Thoracic aorta (tissue), 2 donors: ENCODE measurements at regions not wholly inside any gene's neighbourhood (a gene's known extent, or its start where the extent isn't known, plus 50 kb on each side); places are given as distances from the start of the nearest gene placed in this dataset.

ENCODE experiments used
- ATAC-seq: fragments of 150-250 bp; one replicate; pipeline ENCODE4 v1.8.0; 2017; ENCODE audit warnings: low read depth; ENCODE audit not compliant: insufficient number of reproducible peaks, low FRiP score
- DNase-seq: peaks from one replicate; pipeline ENCODE4 v3.0.0-alpha.2; 2020; ENCODE audit warnings: low spot score
- H3K27ac ChIP-seq, 2 donors: fragments of 200-600 bp; sonication (generic); 1 replicate in 1 of 2; 2 replicates in 1 of 2; pipeline ENCODE4 v1.5.1; 2016; ENCODE audit warnings: mild to moderate bottlenecking in 2 of 2, moderate library complexity in 2 of 2
- H3K27me3 ChIP-seq: fragments of 200-600 bp; sonication (generic); replicated peaks from 2 replicates; pipeline ENCODE4 v1.6.0; 2016; ENCODE audit warnings: mild to moderate bottlenecking; ENCODE audit not compliant: insufficient read depth
- H3K36me3 ChIP-seq: fragments of 200-600 bp; sonication (generic); one replicate; pipeline ENCODE4 v1.5.1; 2016
- H3K4me1 ChIP-seq, 2 donors: fragments of 200-600 bp; sonication (generic); 1 replicate in 1 of 2; 2 replicates in 1 of 2; pipeline versions ENCODE4 v1.5.1 to v1.6.0; 2016; ENCODE audit warnings: low read depth in 2 of 2, mild to moderate bottlenecking in 1 of 2; ENCODE audit not compliant: control insufficient read depth in 1 of 2
- H3K4me3 ChIP-seq: fragments of 200-600 bp; sonication (generic); 2 replicates; pipeline ENCODE4 v1.5.1; 2016; ENCODE audit warnings: mild to moderate bottlenecking
- H3K9me3 ChIP-seq: fragments of 200-600 bp; sonication (generic); 2 replicates; pipeline ENCODE4 v1.5.1; 2016
- TF ChIP-seq, protein P1 (sequence below): fragments of 200-600 bp; sonication (generic); IDR thresholded peaks from one replicate; pipeline ENCODE4 v1.5.1; 2019; ENCODE audit warnings: antibody characterized with exemption

DNA sequence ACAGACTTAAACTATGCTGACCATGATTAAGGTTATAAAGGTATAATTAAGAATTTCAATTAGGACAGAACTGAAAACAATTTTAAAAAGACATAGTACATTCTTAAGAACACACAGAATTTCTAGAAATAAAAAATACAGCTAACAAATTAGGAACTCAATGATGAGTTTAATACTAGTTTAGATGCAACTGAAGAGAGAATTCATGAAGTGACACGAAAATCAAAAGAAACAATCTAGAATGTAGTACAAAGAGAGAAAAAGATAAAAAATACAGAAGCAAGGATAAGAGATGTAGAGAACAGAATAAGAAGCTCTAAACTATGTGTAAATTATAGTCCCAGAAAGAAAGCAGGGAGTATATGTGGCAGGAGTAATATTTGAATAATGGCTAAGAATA lies 187.8 kb upstream of the KRR1 start:
- no peak for DNase-seq
- no peak for ATAC-seq
- Histone ChIP-seq H3K4me3 (no peak overlapping the region), H3K4me1 (no peaks in the 10 kb centered on the region), H3K36me3 (no peaks in the 10 kb centered on the region), H3K27me3 (no peaks in the 10 kb centered on the region), H3K27ac (no peak overlapping the region), H3K9me3 (no peaks in the 10 kb centered on the region)
- TF ChIP-seq, protein P1, sequence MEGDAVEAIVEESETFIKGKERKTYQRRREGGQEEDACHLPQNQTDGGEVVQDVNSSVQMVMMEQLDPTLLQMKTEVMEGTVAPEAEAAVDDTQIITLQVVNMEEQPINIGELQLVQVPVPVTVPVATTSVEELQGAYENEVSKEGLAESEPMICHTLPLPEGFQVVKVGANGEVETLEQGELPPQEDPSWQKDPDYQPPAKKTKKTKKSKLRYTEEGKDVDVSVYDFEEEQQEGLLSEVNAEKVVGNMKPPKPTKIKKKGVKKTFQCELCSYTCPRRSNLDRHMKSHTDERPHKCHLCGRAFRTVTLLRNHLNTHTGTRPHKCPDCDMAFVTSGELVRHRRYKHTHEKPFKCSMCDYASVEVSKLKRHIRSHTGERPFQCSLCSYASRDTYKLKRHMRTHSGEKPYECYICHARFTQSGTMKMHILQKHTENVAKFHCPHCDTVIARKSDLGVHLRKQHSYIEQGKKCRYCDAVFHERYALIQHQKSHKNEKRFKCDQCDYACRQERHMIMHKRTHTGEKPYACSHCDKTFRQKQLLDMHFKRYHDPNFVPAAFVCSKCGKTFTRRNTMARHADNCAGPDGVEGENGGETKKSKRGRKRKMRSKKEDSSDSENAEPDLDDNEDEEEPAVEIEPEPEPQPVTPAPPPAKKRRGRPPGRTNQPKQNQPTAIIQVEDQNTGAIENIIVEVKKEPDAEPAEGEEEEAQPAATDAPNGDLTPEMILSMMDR = no peak

DNA sequence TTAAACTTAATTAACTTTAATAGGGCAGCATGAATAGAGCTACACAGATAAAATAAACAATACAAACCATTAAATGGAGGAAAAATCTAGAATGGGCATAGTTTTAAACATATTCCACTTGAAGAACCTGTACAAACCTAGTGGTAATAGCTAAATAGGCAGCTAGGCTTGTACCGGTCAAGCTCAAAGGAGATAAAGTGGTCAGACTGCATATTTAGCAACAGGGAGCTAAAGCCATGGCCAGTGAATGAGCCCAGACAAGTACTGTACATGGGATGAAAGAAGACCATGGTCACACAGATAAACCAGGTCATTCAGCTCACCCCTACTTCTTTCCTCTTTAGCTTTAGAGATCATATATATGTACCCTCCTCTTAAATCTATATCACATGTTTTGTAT lies 186.6 kb upstream of the KRR1 start:
- ATAC-seq = no peak

DNA sequence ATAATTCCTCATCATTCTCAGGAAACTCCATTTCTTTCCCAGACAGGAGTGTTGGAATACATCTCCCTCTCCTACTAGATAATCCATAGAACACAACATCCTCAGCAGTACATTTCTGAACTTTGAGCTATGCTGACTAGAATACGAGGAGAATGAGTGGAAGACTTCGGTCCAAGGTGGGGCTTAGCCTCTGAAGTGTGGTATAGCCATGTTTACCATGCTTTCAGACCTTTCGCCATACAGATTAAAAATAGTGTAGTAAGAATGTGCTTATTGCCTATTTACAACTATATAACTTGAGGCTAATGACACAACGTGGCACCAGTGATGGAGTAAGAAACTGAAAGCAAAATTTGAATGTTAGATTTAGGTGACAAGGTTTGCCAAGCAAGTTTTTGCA lies 184.5 kb upstream of the KRR1 start:
- H3K9me3 ChIP-seq = no peaks in the 10 kb centered on the region
- no peak for ATAC-seq
- no peak overlapping the region for H3K27ac ChIP-seq
- no peak for DNase-seq
- TF ChIP-seq, protein P1 = no peak
- H3K36me3 ChIP-seq = no peaks in the 10 kb centered on the region
- no peak overlapping the region for H3K4me3 ChIP-seq
- no peaks in the 10 kb centered on the region for H3K27me3 ChIP-seq
- H3K4me1 ChIP-seq = no peaks in the 10 kb centered on the region

More for the DNA sequence above, 186.6 kb upstream of the KRR1 start:
- no peak for DNase-seq
- Histone ChIP-seq H3K4me3 (no peak overlapping the region), H3K4me1 (no peaks in the 10 kb centered on the region), H3K36me3 (no peaks in the 10 kb centered on the region), H3K27me3 (no peaks in the 10 kb centered on the region), H3K27ac (no peak overlapping the region), H3K9me3 (no peaks in the 10 kb centered on the region)
- TF ChIP-seq, protein P1 = no peak

DNA sequence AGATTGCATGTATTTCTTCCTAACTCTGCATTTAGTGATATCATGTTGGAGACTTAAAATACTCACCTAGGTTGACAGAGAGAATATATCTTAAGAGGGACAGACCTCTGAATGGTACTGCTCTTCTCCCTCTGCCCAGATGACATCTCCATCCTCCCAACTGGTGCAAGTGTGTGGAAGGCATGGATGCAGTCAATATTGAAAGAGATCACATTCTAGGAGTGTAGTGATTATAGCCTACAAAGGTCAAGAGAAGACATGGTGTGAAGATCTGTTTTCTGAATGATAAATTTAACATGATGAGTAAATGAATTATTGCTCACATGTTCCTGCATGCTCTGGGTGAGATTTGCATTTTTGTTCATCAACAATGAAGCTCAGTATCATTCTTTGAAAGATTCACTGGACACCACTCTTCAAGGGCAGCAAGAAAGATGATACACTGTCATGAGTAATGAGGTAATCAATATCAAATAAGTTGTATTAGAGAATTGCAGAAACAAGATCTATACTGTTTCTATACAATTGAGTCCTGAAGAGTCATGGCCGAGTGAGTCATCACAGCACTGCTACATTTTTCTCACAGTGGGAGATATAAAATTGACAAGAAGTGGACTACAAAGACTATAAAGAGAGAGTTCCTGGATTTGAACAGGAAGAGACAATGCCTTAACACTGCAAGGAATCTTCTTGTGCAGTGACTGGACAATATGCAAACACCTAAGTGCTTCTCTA lies 183.3 kb upstream of the KRR1 start:
- DNase-seq (no peak), ATAC-seq (no peak)
- H3K36me3 ChIP-seq = no peaks in the 10 kb centered on the region
- no peak overlapping the region for H3K27ac ChIP-seq
- H3K4me3 ChIP-seq = no peak overlapping the region
- H3K9me3 ChIP-seq = no peaks in the 10 kb centered on the region
- TF ChIP-seq, protein P1 = no peak
- no peaks in the 10 kb centered on the region for H3K4me1 ChIP-seq
- H3K27me3 ChIP-seq = no peaks in the 10 kb centered on the region

DNA sequence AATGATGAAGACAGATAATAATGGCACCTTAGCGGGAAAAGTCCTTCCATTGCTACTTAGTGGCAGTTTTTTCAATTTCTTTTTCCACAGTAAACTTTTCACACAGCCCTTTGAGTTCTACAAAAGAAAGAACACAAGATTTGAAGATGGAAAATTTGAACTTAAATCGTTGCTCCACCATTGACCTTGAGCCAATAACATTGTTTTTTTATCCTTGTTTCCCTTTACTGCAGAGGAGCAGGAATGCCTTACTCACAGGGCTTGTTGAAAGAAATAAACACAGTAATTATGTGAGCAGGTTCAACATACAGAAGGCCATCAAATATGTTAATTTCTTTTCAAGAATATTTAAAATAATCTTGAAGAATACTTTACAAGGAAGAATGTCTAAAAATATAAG lies 181.5 kb upstream of the KRR1 start:
- H3K27ac ChIP-seq = no peak overlapping the region
- DNase-seq = no peak
- H3K4me3 ChIP-seq = no peak overlapping the region
- no peaks in the 10 kb centered on the region for H3K9me3 ChIP-seq
- no peaks in the 10 kb centered on the region for H3K36me3 ChIP-seq
- TF ChIP-seq, protein P1 = no peak
- no peak for ATAC-seq
- H3K27me3 ChIP-seq = no peaks in the 10 kb centered on the region
- no peaks in the 10 kb centered on the region for H3K4me1 ChIP-seq
